ENCODE measurements at regions not wholly inside any gene's neighbourhood (a gene's known extent, or its start where the extent isn't known, plus 50 kb on each side); places are given as distances from the start of the nearest gene placed in this dataset.
A peak's percentile ranks its signal among the peaks of the same experiment; 100 is the strongest.
"Not testable (repeated sequence)": the region's sequence is repeated elsewhere in the genome, so short reads cannot be mapped to it uniquely, and the experiment has no call there.

DNA sequence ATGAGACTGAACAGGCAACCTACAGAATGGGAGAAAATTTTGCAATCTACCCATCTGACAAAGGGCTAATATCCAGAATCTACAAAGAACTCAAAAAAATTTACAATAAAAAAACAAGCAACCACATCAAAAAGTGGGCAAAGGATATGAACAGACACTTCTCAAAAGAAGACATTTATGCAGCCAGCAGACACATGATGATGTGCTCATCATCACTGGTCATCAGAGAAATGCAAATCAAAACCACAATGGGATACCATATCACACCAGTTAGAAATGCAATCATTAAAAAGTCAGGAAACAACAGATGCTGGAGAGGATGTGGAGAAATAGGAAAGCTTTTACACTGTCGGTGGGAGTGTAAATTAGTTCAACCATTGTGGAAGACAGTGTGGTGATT lies 51.7 kb upstream of the PAXBP1 start:
- DNase-seq (ENCODE audit: low read depth, low spot score); H3K27ac ChIP-seq (ENCODE audit: low read length); in situ Hi-C loops (cut with HindIII; ENCODE audit: low pct_unique_long_range_greater_than_20kb, low sequenced_read_pairs); ATAC-seq; CTCF ChIA-PET; H3K4me1 ChIP-seq (ENCODE audit: control insufficient read depth, insufficient read depth, low read length); intact Hi-C loops (cut with micrococcal nuclease; ENCODE audit: unreplicated experiment); H3K9me3 ChIP-seq (ENCODE audit: control insufficient read depth, insufficient read depth, low read depth, low read length); H3K4me3 ChIP-seq (ENCODE audit: low read depth in 2 of 2, low read length in 2 of 2); H3K36me3 ChIP-seq (ENCODE audit: control insufficient read depth, insufficient read depth, low read length); BruUV-seq (replicated peaks); H3K27me3 ChIP-seq (ENCODE audit: control insufficient read depth, insufficient read depth, low read length); POLR2A ChIA-PET: not testable (repeated sequence)

DNA sequence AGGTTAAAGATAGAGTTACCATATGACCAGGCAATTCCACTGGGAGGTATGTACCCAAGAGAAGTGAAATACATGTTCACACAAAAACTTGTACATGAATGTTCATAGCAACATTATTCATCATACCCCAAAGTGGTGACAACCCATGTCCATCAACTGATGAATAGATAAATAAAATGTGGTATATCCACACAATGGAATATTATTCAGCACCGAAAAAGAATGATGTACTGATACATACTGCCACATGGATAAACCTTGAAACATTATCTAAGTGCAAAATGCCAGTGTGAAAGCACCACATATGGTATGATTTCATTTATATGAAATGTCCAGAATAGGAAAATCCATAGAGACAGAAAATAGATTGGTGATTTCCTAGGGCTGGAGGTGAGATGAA lies 53.4 kb upstream of the PAXBP1 start:
- no peaks in the 10 kb centered on the region for H3K27me3 ChIP-seq (ENCODE audit: control insufficient read depth, insufficient read depth, low read length)
- no peak overlapping the region for H3K4me3 ChIP-seq (ENCODE audit: low read depth in 2 of 2, low read length in 2 of 2)
- no peaks in the 10 kb centered on the region for H3K4me1 ChIP-seq (ENCODE audit: control insufficient read depth, insufficient read depth, low read length)
- in situ Hi-C loops (cut with HindIII; ENCODE audit: low pct_unique_long_range_greater_than_20kb, low sequenced_read_pairs) (no loop called here), intact Hi-C loops (cut with micrococcal nuclease; ENCODE audit: unreplicated experiment) (no loop called here)
- H3K27ac ChIP-seq (ENCODE audit: low read length) = no peak overlapping the region
- DNase-seq (ENCODE audit: low read depth, low spot score) (no peak), ATAC-seq (no peak)
- ChIA-PET POLR2A (no interaction called here), CTCF (no interaction called here)
- no peaks in the 10 kb centered on the region for H3K9me3 ChIP-seq (ENCODE audit: control insufficient read depth, insufficient read depth, low read depth, low read length)
- no TSS peak for BruUV-seq (replicated peaks)
- no peak for TF ChIP-seq SIN3A (IDR thresholded peaks at IDR 0.05; ENCODE audit: borderline replicate concordance, insufficient read depth, low read depth, low read length)
- TF ChIP-seq, protein P1, sequence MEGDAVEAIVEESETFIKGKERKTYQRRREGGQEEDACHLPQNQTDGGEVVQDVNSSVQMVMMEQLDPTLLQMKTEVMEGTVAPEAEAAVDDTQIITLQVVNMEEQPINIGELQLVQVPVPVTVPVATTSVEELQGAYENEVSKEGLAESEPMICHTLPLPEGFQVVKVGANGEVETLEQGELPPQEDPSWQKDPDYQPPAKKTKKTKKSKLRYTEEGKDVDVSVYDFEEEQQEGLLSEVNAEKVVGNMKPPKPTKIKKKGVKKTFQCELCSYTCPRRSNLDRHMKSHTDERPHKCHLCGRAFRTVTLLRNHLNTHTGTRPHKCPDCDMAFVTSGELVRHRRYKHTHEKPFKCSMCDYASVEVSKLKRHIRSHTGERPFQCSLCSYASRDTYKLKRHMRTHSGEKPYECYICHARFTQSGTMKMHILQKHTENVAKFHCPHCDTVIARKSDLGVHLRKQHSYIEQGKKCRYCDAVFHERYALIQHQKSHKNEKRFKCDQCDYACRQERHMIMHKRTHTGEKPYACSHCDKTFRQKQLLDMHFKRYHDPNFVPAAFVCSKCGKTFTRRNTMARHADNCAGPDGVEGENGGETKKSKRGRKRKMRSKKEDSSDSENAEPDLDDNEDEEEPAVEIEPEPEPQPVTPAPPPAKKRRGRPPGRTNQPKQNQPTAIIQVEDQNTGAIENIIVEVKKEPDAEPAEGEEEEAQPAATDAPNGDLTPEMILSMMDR (IDR thresholded peaks at IDR 0.05) = no peak
- TF ChIP-seq, protein P2, sequence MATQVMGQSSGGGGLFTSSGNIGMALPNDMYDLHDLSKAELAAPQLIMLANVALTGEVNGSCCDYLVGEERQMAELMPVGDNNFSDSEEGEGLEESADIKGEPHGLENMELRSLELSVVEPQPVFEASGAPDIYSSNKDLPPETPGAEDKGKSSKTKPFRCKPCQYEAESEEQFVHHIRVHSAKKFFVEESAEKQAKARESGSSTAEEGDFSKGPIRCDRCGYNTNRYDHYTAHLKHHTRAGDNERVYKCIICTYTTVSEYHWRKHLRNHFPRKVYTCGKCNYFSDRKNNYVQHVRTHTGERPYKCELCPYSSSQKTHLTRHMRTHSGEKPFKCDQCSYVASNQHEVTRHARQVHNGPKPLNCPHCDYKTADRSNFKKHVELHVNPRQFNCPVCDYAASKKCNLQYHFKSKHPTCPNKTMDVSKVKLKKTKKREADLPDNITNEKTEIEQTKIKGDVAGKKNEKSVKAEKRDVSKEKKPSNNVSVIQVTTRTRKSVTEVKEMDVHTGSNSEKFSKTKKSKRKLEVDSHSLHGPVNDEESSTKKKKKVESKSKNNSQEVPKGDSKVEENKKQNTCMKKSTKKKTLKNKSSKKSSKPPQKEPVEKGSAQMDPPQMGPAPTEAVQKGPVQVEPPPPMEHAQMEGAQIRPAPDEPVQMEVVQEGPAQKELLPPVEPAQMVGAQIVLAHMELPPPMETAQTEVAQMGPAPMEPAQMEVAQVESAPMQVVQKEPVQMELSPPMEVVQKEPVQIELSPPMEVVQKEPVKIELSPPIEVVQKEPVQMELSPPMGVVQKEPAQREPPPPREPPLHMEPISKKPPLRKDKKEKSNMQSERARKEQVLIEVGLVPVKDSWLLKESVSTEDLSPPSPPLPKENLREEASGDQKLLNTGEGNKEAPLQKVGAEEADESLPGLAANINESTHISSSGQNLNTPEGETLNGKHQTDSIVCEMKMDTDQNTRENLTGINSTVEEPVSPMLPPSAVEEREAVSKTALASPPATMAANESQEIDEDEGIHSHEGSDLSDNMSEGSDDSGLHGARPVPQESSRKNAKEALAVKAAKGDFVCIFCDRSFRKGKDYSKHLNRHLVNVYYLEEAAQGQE (IDR thresholded peaks at IDR 0.05; ENCODE audit: insufficient read depth in 1 of 2, low read depth in 2 of 2, low read length in 1 of 2) = no peak
- TF ChIP-seq TCF7L2 (IDR thresholded peaks at IDR 0.05; ENCODE audit: low read depth, low read length) = no peak
- no peaks in the 10 kb centered on the region for H3K36me3 ChIP-seq (ENCODE audit: control insufficient read depth, insufficient read depth, low read length)

DNA sequence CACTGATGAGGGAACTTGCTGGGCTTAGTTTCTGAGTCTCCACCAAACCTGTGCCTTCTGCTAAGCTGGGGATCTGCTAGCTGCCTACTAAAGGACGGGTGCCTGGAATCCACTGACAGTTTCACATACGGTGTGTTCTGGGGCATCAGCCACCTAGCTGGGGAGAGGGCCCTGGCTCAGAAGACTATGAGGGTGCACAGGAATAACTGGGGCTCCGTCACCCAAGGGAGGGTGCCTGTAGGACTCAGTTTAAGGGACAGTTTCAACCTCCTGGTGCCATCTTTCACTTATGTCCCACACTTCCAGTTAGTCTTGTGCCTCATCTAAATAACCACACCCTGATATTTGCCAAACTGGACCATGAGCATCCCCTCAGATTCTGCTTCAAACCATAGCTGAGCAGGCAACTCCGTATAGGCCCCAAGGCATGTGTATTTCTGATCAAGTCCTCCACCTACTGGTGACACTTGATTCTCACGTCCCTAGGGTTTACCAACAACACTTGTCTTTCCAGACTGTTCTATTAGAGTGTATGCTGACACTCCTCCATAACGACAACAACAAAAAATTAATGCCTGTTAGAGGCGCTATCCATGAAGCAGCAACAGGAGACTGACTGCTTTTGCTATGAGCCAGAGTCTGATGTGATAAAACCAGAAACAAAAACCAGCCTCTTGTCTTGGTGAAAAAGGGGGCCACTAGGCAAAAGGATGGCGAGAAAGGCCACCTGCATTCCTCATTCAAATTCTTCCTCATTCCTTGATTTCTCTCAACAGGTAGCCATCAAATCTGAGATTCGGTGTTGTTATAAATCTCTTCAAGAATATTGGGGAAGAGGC lies 55.0 kb upstream of the PAXBP1 start:
- CTCF ChIA-PET = no interaction called here
- intact Hi-C loops (cut with micrococcal nuclease; ENCODE audit: unreplicated experiment) = loop anchor here (2.0 kb wide), 1 partner anchor 174 kb away; no protein-coding TSS in a partner anchor
- ATAC-seq = peak; percentile 99
- POLR2A ChIA-PET = interaction anchor here (0.6 kb wide), 1 partner anchor 201 kb away, joined by 9 read pairs; no protein-coding TSS in a partner anchor
- H3K27me3 ChIP-seq (ENCODE audit: control insufficient read depth, insufficient read depth, low read length) = no peaks in the 10 kb centered on the region
- TF ChIP-seq, protein P1 (IDR thresholded peaks at IDR 0.05) = peak; percentile 69
- no peak for TF ChIP-seq POLR2AphosphoS5 (IDR thresholded peaks at IDR 0.05; ENCODE audit: low read depth, low read length)
- no peak for TF ChIP-seq SIN3A (IDR thresholded peaks at IDR 0.05; ENCODE audit: borderline replicate concordance, insufficient read depth, low read depth, low read length)
- TF ChIP-seq, protein P2 (IDR thresholded peaks at IDR 0.05; ENCODE audit: insufficient read depth in 1 of 2, low read depth in 2 of 2, low read length in 1 of 2) = no peak
- no peak for TF ChIP-seq TCF7L2 (IDR thresholded peaks at IDR 0.05; ENCODE audit: low read depth, low read length)
- no peak overlapping the region for H3K27ac ChIP-seq (ENCODE audit: low read length)
- no peaks in the 10 kb centered on the region for H3K9me3 ChIP-seq (ENCODE audit: control insufficient read depth, insufficient read depth, low read depth, low read length)
- DNase-seq (ENCODE audit: low read depth, low spot score) = peak; percentile 32
- in situ Hi-C loops (cut with HindIII; ENCODE audit: low pct_unique_long_range_greater_than_20kb, low sequenced_read_pairs) = no loop called here
- H3K36me3 ChIP-seq (ENCODE audit: control insufficient read depth, insufficient read depth, low read length) = no peaks in the 10 kb centered on the region
- H3K4me3 ChIP-seq (ENCODE audit: low read depth in 2 of 2, low read length in 2 of 2) = no peak overlapping the region
- no peaks in the 10 kb centered on the region for H3K4me1 ChIP-seq (ENCODE audit: control insufficient read depth, insufficient read depth, low read length)
- no TSS peak for BruUV-seq (replicated peaks)

Measured in Panc1 (cell line).